Erythroblast (primary cell): ENCODE measurements at regions not wholly inside any gene's neighbourhood (a gene's known extent, or its start where the extent isn't known, plus 50 kb on each side); places are given as distances from the start of the nearest gene placed in this dataset.

Experiments used
- DNase-seq, 2 experiments: peaks; one replicate each; lab custom pipeline; 2025; lab: John Stamatoyannopoulos, UW
- GATA1 ChIP-seq: IDR thresholded peaks from 2 replicates; pipeline ENCODE4 v1.6.1; 2011; ENCODE audit warnings: low read depth, mild to moderate bottlenecking, control low read depth, low read length, moderate library complexity
- POLR2A ChIP-seq: IDR thresholded peaks from 2 replicates; pipeline ENCODE4 v1.6.1; 2011; ENCODE audit warnings: mild to moderate bottlenecking, low read length

DNA sequence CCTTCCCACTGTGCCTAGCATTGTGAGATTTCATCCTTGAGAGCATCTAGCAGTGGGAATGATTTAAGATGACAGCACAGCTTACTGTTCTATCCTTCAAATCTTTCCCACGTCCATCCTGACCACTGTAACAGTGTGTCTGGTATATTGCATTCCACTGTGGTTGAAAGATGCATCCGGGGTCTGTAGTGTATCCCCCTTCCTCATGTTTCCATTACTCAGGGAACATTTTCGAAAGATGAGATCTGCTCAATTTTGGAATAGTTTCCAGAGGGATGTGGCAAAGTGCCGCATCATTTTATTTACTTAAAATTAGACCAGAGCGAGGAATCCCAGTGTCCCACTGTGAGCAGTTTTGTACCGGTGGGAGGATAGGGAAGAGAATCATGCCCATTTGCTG, 407.1 kb upstream of the PAPPA start:
- no peak for DNase-seq
- no peak for TF ChIP-seq POLR2A
- TF ChIP-seq GATA1, result no peak

DNA sequence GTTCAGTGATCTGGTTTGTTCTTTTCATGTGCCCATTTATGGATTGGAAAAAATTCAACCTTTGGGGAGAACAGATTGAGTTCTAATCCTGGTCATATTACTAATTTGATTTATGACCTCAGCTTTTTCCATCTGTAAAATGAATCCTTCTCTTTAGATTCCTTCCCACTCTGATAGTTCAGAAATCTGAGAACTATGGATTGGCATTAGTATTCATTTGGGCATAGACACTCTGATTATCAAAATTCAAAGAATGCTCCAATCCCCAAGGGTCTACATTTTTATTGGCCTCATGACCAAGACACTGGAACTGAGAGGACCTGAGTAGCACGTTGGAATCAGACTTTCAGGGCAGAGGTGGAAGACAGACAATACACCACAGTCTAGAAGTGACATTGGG, 405.9 kb upstream of the PAPPA start:
- no peak for TF ChIP-seq GATA1
- TF ChIP-seq POLR2A, result no peak
- no peak for DNase-seq

DNA sequence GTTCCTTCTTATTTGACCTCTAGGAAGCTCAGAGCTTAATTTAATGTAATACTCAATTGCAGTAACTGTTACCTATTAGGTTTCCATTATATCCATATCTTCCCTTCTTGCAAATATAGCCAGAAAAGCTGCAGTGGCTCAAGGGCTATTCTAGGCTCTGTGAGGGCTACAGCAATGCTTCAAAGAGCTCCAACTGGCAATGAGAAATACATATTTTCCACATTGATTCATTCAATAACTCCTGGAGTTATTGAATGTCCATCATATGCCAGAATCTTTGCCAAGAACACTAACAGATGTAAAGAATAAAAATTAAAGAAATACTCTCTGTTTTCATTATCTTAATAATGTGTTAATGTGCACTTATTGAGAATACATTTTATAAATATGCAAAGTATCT, 396.9 kb upstream of the PAPPA start:
- TF ChIP-seq POLR2A, result no peak
- no peak for TF ChIP-seq GATA1
- DNase-seq, result no peak

DNA sequence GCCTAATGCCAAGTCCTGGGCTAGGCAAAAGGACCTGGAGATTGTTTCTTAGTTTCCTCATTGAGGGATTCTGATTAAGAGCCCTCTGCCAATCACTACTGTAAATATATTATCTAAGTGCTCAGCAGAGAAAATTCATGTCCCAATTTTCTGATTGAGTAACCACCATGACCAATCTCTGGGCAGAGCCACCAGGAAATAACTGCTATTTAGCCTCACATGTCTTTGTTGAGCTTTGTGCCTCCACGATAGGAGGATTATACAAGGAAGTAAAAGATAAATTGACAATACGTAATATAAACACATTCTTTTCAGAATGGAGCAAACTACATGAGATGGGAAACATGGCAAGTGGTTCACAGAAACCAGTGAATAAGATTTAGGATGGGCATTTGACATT, 396.1 kb upstream of the PAPPA start:
- DNase-seq, result no peak
- no peak for TF ChIP-seq GATA1
- no peak for TF ChIP-seq POLR2A

DNA sequence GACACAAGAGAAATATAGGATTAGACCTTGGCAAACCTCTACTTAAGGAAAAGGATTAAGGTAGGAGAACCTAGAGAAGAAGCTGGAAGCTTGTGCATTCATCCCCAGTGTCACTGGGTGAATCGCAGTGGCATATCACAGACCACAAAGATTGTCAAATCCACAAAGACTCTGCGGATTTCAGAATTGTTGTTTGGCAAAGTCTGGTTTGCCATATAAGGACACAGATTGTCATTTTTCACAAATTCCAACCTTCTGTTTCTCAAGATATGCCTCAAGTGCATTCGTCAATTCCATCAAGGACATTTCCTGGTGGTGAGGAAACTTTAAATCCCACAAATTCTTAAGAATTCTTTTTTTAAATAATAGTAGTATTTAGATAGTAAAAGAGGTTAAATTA, 395.1 kb upstream of the PAPPA start:
- TF ChIP-seq POLR2A, result no peak
- no peak for TF ChIP-seq GATA1
- no peak for DNase-seq

DNA sequence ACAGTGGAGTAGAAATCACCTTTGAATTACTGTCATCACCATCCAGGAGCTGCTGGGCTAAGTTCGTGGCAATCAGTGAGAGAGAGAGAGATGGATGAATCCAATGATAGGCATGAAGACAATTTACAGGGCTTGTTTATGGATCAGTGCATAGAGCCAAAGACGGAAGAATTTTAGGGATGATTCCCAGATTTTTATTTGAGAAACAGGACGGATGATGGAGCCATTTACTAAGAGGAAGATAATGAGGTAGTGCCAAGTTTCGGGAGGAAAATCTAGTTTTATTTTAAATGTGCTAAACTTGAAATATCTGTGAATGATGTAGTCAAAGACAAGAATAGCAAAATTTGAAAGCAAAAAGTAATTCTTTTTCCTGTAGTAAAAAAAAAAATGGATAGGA, 394.2 kb upstream of the PAPPA start:
- no peak for DNase-seq
- TF ChIP-seq GATA1, result no peak
- TF ChIP-seq POLR2A, result no peak

DNA sequence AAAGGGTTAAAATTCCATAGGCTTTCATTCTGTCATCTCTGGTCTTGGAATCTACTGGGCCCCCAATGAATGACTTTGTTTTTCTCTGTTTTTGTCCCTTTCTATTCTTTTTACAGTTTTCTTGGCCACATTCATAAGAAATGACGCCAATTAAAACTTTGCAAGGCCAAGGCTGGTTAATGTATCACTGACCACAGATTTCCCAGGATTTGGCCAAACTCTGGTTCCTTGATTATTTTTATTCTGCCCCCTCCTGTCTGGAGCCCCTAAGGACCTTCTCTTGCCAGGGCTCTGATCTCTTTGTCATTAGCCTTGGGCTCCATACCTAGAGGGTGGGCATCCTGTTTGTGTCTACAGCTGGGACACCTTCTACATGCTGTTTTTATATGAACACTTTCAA, 388.9 kb upstream of the PAPPA start:
- no peak for DNase-seq

DNA sequence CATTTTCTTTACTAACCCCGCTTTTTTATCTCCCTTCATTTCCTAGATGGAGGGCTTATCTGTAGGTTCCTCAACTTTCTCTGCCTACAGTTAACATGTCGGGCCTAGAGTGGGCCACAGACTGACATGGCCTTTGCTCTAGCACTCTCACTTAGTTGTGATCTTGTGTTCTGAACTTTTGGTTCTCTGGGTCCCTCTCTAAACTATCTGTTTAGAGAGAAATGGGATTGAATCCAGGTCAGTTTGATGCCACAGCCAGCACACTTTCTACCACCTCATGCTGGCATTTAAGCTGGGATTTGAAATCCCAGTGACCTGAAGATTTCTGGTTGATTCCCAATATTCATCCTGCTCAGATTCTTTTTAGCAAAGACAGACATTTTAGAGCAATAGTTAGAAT, 388.5 kb upstream of the PAPPA start:
- DNase-seq, result no peak
- TF ChIP-seq GATA1 (no peak), POLR2A (no peak)

More for the DNA sequence above, 388.9 kb upstream of the PAPPA start:
- TF ChIP-seq POLR2A (no peak), GATA1 (no peak)

DNA sequence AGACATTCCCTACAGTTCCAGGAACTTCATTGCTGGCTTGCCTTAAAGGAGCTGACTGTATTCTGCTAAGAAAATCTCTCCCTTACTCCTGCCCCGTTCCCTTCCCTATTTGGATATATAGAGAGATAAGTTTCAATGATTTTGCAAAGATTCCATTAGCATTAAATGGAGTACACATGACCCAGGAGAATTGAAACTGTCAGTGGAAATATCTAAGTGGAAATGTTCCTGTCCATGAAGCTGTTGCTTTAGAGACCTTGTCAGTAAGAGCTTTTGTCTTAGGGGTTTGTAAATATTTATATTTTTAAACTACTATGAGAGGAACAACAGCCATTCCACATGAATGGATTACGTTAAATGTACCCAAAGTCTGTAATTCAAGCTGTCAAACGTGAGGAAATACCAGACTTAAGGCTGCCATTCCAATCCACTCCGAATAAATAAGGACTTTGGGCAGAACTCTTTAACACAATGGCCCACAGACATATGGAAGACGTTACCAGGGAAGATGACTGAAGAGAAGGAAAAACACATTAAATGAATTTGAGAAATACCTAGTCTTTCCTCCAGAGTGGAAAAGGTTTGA, 387.1 kb upstream of the PAPPA start:
- TF ChIP-seq POLR2A (no peak), GATA1 (no peak)
- DNase-seq, result no peak

DNA sequence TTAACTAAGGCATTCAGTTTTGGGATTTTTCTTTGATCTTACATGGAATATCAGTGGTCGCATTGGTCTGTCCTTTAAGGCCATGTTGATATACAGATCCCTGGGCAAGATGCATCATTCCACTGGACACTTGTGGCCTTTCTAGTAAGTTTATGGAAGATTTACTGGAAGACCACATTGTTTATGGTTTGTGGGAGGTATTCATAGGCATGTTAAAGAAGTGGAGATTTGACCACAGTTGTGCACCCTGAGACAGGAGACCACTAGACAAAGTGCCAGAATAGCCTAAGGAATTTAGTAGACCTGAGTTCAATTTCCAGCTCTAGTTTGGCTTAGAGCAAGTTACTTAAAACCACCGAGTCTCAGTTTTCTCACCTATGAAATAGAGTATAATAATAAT, 383.1 kb upstream of the PAPPA start:
- no peak for TF ChIP-seq GATA1
- TF ChIP-seq POLR2A, result no peak
- no peak for DNase-seq

DNA sequence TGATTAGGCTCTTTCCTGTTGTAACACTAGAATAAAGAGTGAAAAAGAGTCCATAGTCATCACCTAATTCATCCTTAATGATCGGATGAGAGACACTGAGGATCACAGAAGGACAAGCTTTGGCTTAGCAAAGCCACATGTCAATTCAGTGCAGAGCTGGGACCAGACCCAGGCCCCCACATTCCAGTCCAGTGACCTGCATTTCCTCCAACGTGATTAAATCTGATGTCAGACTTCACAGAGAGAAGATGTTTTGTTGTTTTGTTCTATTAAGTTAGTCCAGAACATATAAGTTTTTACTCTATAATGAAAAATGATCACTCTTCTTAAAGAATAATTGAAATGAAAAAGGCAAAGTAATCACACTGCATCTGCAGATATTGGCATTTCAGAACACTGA, 377.9 kb upstream of the PAPPA start:
- TF ChIP-seq POLR2A, result no peak
- no peak for TF ChIP-seq GATA1
- DNase-seq, result no peak

DNA sequence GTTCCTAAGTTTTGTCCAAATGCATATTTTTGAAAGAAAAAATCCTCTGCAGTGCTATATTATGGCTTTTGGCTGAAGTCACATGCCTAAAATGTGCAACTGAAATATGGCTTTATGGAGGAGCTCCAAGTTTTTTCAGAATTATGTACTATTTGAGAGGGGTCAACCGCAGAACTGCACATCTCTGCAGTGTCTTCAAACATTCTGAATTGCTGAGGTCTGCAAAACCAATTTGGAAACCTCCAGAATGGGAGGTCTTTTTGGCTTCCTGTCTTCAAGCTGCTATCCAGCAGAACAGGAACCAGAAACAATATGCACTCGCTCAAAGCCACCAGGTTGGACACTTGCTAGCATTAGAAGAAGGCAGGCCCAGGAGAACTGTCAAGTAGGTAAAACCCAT, 376.0 kb upstream of the PAPPA start:
- no peak for DNase-seq
- no peak for TF ChIP-seq GATA1
- no peak for TF ChIP-seq POLR2A

DNA sequence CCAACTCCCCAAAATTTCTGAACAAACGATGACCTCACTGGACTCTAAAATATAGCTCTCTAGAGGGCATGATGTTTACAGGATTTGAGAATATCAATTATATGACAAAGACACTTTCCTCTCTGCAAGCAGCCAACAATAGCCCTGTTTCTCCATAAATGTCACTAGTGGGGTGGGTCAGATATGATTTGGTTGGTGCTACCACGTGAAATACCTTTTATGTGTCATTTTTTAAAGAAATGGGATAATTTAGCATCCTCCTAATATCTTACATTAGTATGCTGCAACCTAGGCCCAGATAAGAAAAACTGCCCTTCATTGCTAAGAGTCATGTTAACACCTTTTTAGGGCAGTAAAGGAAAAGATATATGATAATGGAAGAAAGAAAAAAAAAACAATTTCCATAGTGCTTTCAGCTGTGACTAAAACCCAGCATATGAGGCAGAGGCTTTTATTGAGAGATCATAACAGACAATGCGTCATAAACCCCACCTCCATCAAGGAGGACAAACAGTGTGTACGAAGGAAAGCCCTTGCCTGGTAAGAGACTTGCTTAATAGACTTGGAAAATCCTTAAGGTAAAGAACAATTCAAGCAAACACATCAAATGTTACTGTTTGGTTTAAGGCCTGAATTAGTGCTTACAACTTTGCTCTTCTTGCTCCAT, 372.4 kb upstream of the PAPPA start:
- no peak for DNase-seq
- TF ChIP-seq POLR2A (no peak), GATA1 (no peak)

DNA sequence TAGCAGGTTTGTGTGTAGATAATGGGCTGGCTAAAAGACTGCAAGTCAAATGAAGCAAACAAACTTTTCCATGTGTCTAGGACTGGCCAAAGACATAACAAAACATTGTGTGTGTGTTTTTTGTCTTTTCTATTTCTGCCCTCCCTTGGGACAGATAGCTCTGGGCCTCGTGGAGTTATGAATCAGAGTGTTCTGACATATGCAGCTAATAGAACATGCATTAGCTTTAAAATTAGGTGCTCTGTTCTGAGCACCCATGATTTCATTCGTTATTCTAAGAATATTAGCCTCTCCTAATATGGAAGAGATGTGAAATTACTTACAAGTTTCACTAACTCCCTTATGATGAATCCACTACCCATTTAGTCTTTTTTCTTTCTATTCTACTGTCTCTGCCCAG, 367.3 kb upstream of the PAPPA start:
- DNase-seq, result no peak

DNA sequence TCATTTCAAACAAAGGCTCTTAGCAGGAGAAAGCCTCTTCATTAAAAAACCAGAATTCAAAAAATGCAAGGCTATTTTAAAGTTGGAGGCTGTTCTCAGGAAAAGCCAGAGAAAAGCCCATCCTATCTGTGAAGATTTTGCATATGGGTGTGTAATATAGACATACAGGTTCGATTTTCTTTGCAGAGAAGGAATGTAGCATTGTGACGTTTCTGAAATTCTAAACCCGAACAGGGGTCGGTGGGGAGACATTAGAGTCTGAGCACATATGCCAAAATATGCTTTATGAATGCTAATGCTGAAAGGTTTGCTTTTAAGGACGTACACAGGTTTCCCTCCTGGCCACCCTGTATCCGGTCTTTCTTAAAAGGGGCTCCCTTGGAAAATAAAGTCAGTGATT, 363.1 kb upstream of the PAPPA start:
- DNase-seq, result no peak
- TF ChIP-seq GATA1 (no peak), POLR2A (no peak)

More for the DNA sequence above, 367.3 kb upstream of the PAPPA start:
- TF ChIP-seq POLR2A (no peak), GATA1 (no peak)

DNA sequence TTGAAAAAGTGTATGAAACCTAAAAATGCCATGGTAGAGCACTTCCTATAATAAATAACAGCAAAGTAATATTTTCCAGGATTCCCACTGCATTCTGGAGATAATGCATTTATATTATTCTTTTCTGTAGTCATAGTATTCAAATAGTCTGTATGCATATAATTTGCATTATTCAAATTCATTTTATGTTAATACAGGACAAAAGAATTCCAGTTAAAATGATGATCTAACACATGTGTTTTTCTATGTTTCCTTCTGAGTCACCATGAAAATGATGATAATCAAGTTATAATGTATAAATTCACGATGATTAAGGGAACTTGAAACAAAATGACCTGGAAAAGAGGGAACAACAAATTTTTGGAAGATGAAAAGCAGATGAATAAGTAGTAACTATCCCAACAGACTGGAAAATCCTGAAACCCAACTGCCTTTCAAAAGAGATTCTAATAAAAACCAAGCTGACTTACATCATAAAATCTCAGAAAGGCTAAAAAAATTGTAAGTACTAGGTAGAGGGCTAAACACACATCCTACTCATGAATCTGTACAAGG, 358.6 kb upstream of the PAPPA start:
- DNase-seq, result no peak
- no peak for TF ChIP-seq GATA1
- no peak for TF ChIP-seq POLR2A
